ENCODE measurements at regions not wholly inside any gene's neighbourhood (a gene's known extent, or its start where the extent isn't known, plus 50 kb on each side); places are given as distances from the start of the nearest gene placed in this dataset.

GRCh38 chr6:961407-961960 lies 268.5 kb upstream of the EXOC2 start:
- Histone ChIP-seq H3K9me3 (ENCODE audit: control insufficient read depth, low read length) (no peaks in the 10 kb centered on the region), H3K27ac (ENCODE audit: insufficient read depth, low read length, poor library complexity, severe bottlenecking) (no peak overlapping the region), H3K4me1 (ENCODE audit: control insufficient read depth, insufficient read depth, low read length, poor library complexity, severe bottlenecking) (no peaks in the 10 kb centered on the region), H3K27me3 (replicated peaks; ENCODE audit: control insufficient read depth, insufficient read depth, low read length, poor library complexity, severe bottlenecking) (no peaks in the 10 kb centered on the region), H3K36me3 (ENCODE audit: control insufficient read depth, insufficient read depth, low read length) (no peaks in the 10 kb centered on the region), H3K4me3 (ENCODE audit: insufficient read depth, low read depth, low read length, poor library complexity, severe bottlenecking) (no peak overlapping the region)
- no peak for DNase-seq

GRCh38 chr6:960356-960755 lies 267.4 kb upstream of the EXOC2 start:
- Histone ChIP-seq H3K27ac (ENCODE audit: insufficient read depth, low read length, poor library complexity, severe bottlenecking) (no peak overlapping the region), H3K4me1 (ENCODE audit: control insufficient read depth, insufficient read depth, low read length, poor library complexity, severe bottlenecking) (no peaks in the 10 kb centered on the region), H3K27me3 (replicated peaks; ENCODE audit: control insufficient read depth, insufficient read depth, low read length, poor library complexity, severe bottlenecking) (no peaks in the 10 kb centered on the region), H3K4me3 (ENCODE audit: insufficient read depth, low read depth, low read length, poor library complexity, severe bottlenecking) (no peak overlapping the region), H3K36me3 (ENCODE audit: control insufficient read depth, insufficient read depth, low read length) (no peaks in the 10 kb centered on the region), H3K9me3 (ENCODE audit: control insufficient read depth, low read length) (no peaks in the 10 kb centered on the region)
- DNase-seq: no peak

- Histone ChIP-seq H3K27ac (ENCODE audit: insufficient read depth, low read length, poor library complexity, severe bottlenecking) (no peak overlapping the region), H3K9me3 (ENCODE audit: control insufficient read depth, low read length) (no peaks in the 10 kb centered on the region), H3K4me1 (ENCODE audit: control insufficient read depth, insufficient read depth, low read length, poor library complexity, severe bottlenecking) (no peaks in the 10 kb centered on the region), H3K27me3 (replicated peaks; ENCODE audit: control insufficient read depth, insufficient read depth, low read length, poor library complexity, severe bottlenecking) (no peaks in the 10 kb centered on the region), H3K4me3 (ENCODE audit: insufficient read depth, low read depth, low read length, poor library complexity, severe bottlenecking) (no peak overlapping the region), H3K36me3 (ENCODE audit: control insufficient read depth, insufficient read depth, low read length) (no peaks in the 10 kb centered on the region)
- no peak for DNase-seq
Measured at GRCh38 chr6:958488-958887, 265.5 kb upstream of the EXOC2 start.

GRCh38 chr6:951399-952181 lies 258.7 kb upstream of the EXOC2 start:
- H3K4me3 ChIP-seq (ENCODE audit: insufficient read depth, low read depth, low read length, poor library complexity, severe bottlenecking): no peak overlapping the region
- H3K9me3 ChIP-seq (ENCODE audit: control insufficient read depth, low read length): no peaks in the 10 kb centered on the region
- H3K4me1 ChIP-seq (ENCODE audit: control insufficient read depth, insufficient read depth, low read length, poor library complexity, severe bottlenecking): no peaks in the 10 kb centered on the region
- H3K27ac ChIP-seq (ENCODE audit: insufficient read depth, low read length, poor library complexity, severe bottlenecking): no peak overlapping the region
- no peak for DNase-seq
- no peaks in the 10 kb centered on the region for H3K27me3 ChIP-seq (replicated peaks; ENCODE audit: control insufficient read depth, insufficient read depth, low read length, poor library complexity, severe bottlenecking)
- H3K36me3 ChIP-seq (ENCODE audit: control insufficient read depth, insufficient read depth, low read length): no peaks in the 10 kb centered on the region

- Histone ChIP-seq H3K36me3 (ENCODE audit: control insufficient read depth, insufficient read depth, low read length) (no peaks in the 10 kb centered on the region), H3K27me3 (replicated peaks; ENCODE audit: control insufficient read depth, insufficient read depth, low read length, poor library complexity, severe bottlenecking) (no peaks in the 10 kb centered on the region), H3K9me3 (ENCODE audit: control insufficient read depth, low read length) (no peaks in the 10 kb centered on the region), H3K4me3 (ENCODE audit: insufficient read depth, low read depth, low read length, poor library complexity, severe bottlenecking) (no peak overlapping the region), H3K27ac (ENCODE audit: insufficient read depth, low read length, poor library complexity, severe bottlenecking) (no peak overlapping the region), H3K4me1 (ENCODE audit: control insufficient read depth, insufficient read depth, low read length, poor library complexity, severe bottlenecking) (no peaks in the 10 kb centered on the region)
- DNase-seq: no peak
Measured at GRCh38 chr6:947235-947934, 254.4 kb upstream of the EXOC2 start.

- Histone ChIP-seq H3K36me3 (ENCODE audit: control insufficient read depth, insufficient read depth, low read length) (no peaks in the 10 kb centered on the region), H3K9me3 (ENCODE audit: control insufficient read depth, low read length) (no peaks in the 10 kb centered on the region), H3K27me3 (replicated peaks; ENCODE audit: control insufficient read depth, insufficient read depth, low read length, poor library complexity, severe bottlenecking) (no peaks in the 10 kb centered on the region), H3K4me1 (ENCODE audit: control insufficient read depth, insufficient read depth, low read length, poor library complexity, severe bottlenecking) (no peaks in the 10 kb centered on the region), H3K27ac (ENCODE audit: insufficient read depth, low read length, poor library complexity, severe bottlenecking) (no peak overlapping the region), H3K4me3 (ENCODE audit: insufficient read depth, low read depth, low read length, poor library complexity, severe bottlenecking) (no peak overlapping the region)
- DNase-seq: no peak
Measured at GRCh38 chr6:946546-946945, 253.6 kb upstream of the EXOC2 start.

GRCh38 chr6:939526-940252 lies 246.8 kb upstream of the EXOC2 start:
- no peak overlapping the region for H3K27ac ChIP-seq (ENCODE audit: insufficient read depth, low read length, poor library complexity, severe bottlenecking)
- no peaks in the 10 kb centered on the region for H3K27me3 ChIP-seq (replicated peaks; ENCODE audit: control insufficient read depth, insufficient read depth, low read length, poor library complexity, severe bottlenecking)
- no peaks in the 10 kb centered on the region for H3K9me3 ChIP-seq (ENCODE audit: control insufficient read depth, low read length)
- H3K4me3 ChIP-seq (ENCODE audit: insufficient read depth, low read depth, low read length, poor library complexity, severe bottlenecking): no peak overlapping the region
- no peaks in the 10 kb centered on the region for H3K36me3 ChIP-seq (ENCODE audit: control insufficient read depth, insufficient read depth, low read length)
- DNase-seq: no peak
- no peaks in the 10 kb centered on the region for H3K4me1 ChIP-seq (ENCODE audit: control insufficient read depth, insufficient read depth, low read length, poor library complexity, severe bottlenecking)

- DNase-seq: no peak
- Histone ChIP-seq H3K4me3 (ENCODE audit: insufficient read depth, low read depth, low read length, poor library complexity, severe bottlenecking) (no peak overlapping the region), H3K27ac (ENCODE audit: insufficient read depth, low read length, poor library complexity, severe bottlenecking) (no peak overlapping the region), H3K9me3 (ENCODE audit: control insufficient read depth, low read length) (no peaks in the 10 kb centered on the region), H3K36me3 (ENCODE audit: control insufficient read depth, insufficient read depth, low read length) (no peaks in the 10 kb centered on the region), H3K27me3 (replicated peaks; ENCODE audit: control insufficient read depth, insufficient read depth, low read length, poor library complexity, severe bottlenecking) (no peaks in the 10 kb centered on the region), H3K4me1 (ENCODE audit: control insufficient read depth, insufficient read depth, low read length, poor library complexity, severe bottlenecking) (no peaks in the 10 kb centered on the region)
Measured at GRCh38 chr6:938916-939315, 246.0 kb upstream of the EXOC2 start.

- no peaks in the 10 kb centered on the region for H3K27me3 ChIP-seq (replicated peaks; ENCODE audit: control insufficient read depth, insufficient read depth, low read length, poor library complexity, severe bottlenecking)
- H3K4me3 ChIP-seq (ENCODE audit: insufficient read depth, low read depth, low read length, poor library complexity, severe bottlenecking): no peak overlapping the region
- no peaks in the 10 kb centered on the region for H3K36me3 ChIP-seq (ENCODE audit: control insufficient read depth, insufficient read depth, low read length)
- H3K27ac ChIP-seq (ENCODE audit: insufficient read depth, low read length, poor library complexity, severe bottlenecking): no peak overlapping the region
- H3K4me1 ChIP-seq (ENCODE audit: control insufficient read depth, insufficient read depth, low read length, poor library complexity, severe bottlenecking): no peaks in the 10 kb centered on the region
- no peak for DNase-seq
- no peaks in the 10 kb centered on the region for H3K9me3 ChIP-seq (ENCODE audit: control insufficient read depth, low read length)
Measured at GRCh38 chr6:938271-938905, 245.4 kb upstream of the EXOC2 start.

Data from effector memory CD4-positive, alpha-beta T cell (primary cell).